ENCODE measurements at regions not wholly inside any gene's neighbourhood (a gene's known extent, or its start where the extent isn't known, plus 50 kb on each side); places are given as distances from the start of the nearest gene placed in this dataset.

DNA sequence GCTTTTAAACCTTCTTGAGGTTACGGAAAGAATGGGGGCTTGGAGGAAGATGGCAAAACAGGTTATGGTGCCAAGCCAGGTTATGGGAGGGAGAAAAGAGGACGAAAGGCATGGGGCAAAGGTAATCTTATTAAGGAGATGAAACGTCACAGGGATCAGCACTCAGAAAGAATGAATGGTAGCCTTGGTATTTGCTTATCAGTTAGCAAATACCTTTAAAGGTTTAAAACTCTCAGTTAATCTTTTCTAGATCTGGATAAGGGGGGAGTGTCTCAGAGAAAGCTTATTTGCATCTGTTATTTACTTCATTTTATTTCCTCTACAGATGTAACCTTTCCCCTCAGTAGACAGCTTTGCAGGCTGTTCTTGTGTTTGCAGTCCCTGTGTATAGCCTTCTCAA, 55.5 kb upstream of the EEF1E1 start:
- Mint-ChIP-seq H3K36me3 (ENCODE audit: insufficient read depth, unreplicated experiment) (no peaks in the 10 kb centered on the region), H3K27ac (ENCODE audit: low read depth, unreplicated experiment) (no peak overlapping the region), H3K27me3 (ENCODE audit: insufficient read depth, unreplicated experiment) (no peaks in the 10 kb centered on the region), H3K9me3 (ENCODE audit: unreplicated experiment) (no peaks in the 10 kb centered on the region), H3K4me1 (ENCODE audit: insufficient read depth, unreplicated experiment) (peaks cover 6% of the 10 kb centered on the region), H3K4me3 (ENCODE audit: unreplicated experiment) (no peak overlapping the region)
- no TSS peak for BruUV-seq (replicated peaks)
- intact Hi-C loops (cut with micrococcal nuclease) = no loop called here
- POLR2A ChIA-PET = no interaction called here
- CTCF ChIA-PET = no interaction called here
- no peak for DNase-seq (ENCODE audit: unreplicated experiment)
- TF ChIP-seq, protein P1, sequence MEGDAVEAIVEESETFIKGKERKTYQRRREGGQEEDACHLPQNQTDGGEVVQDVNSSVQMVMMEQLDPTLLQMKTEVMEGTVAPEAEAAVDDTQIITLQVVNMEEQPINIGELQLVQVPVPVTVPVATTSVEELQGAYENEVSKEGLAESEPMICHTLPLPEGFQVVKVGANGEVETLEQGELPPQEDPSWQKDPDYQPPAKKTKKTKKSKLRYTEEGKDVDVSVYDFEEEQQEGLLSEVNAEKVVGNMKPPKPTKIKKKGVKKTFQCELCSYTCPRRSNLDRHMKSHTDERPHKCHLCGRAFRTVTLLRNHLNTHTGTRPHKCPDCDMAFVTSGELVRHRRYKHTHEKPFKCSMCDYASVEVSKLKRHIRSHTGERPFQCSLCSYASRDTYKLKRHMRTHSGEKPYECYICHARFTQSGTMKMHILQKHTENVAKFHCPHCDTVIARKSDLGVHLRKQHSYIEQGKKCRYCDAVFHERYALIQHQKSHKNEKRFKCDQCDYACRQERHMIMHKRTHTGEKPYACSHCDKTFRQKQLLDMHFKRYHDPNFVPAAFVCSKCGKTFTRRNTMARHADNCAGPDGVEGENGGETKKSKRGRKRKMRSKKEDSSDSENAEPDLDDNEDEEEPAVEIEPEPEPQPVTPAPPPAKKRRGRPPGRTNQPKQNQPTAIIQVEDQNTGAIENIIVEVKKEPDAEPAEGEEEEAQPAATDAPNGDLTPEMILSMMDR (IDR thresholded peaks at IDR 0.05; ENCODE audit: unreplicated experiment) = no peak

DNA sequence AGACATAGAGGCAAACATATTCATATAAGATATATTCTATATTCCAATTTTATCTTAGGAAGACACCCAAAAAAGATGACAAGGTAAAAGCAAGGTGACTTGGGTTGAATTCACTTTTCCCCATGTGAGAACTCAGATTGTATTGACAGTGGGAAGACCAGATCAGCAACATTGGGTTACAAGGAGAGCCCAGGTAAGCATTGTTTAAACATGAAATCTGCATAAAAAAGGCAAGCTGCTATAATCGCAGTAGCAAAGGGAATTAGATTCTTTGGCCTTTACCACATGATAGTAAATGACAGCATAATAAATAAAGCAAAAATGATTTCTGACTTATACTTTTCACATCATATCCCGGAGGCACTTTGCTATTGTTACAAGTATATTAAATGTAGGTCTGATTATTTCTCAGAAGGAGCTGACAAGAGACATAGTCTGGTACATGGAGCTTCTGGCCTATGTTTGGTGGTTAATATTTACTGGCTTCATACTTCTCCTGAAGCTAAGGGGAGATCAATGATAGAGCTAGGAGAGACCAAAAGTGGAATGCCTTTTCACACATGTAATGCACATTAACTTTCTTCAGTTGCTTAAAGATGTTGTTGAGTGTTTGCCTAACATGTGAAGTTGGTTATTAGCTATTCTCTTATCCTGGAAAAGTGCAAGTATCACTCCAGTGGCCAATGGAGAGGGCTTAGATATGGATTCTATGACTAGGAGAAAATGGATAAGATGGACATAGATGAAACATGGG, 53.1 kb upstream of the EEF1E1 start:
- no peak for DNase-seq (ENCODE audit: unreplicated experiment)
- no peak overlapping the region for H3K4me3 Mint-ChIP-seq (ENCODE audit: unreplicated experiment)
- no peaks in the 10 kb centered on the region for H3K27me3 Mint-ChIP-seq (ENCODE audit: insufficient read depth, unreplicated experiment)
- H3K4me1 Mint-ChIP-seq (ENCODE audit: insufficient read depth, unreplicated experiment) = peaks cover 6% of the 10 kb centered on the region
- no peaks in the 10 kb centered on the region for H3K9me3 Mint-ChIP-seq (ENCODE audit: unreplicated experiment)
- TF ChIP-seq, protein P1 (IDR thresholded peaks at IDR 0.05; ENCODE audit: unreplicated experiment) = no peak
- BruUV-seq (replicated peaks) = no TSS peak
- intact Hi-C loops (cut with micrococcal nuclease) = no loop called here
- no peaks in the 10 kb centered on the region for H3K36me3 Mint-ChIP-seq (ENCODE audit: insufficient read depth, unreplicated experiment)
- no peak overlapping the region for H3K27ac Mint-ChIP-seq (ENCODE audit: low read depth, unreplicated experiment)
- ChIA-PET POLR2A (no interaction called here), CTCF (interaction anchor here (1.5 kb wide), 1 partner anchor 64 kb away, joined by 6 read pairs; no protein-coding TSS in a partner anchor)

Data from MCF 10A (cell line).